ENCODE measurements at regions not wholly inside any gene's neighbourhood (a gene's known extent, or its start where the extent isn't known, plus 50 kb on each side); places are given as distances from the start of the nearest gene placed in this dataset.

DNA sequence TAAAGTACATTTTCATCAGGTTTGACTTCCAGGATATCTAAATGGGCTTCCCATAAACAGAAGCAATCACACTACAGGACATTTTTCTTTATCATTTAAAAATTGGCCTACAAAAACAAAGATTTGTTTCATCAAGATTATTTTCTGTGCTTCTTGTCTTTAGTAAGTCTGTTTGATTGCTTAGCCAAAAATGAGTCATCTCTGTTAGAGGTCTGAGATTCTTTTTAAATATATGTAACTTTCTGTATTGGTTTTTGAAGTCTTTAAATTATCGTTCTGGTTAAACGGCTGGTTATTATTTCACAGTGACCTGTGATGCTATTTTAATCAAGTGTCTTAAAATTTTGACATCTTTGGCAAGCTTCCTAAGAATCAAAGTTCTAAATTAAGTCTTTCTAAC, 62.7 kb downstream of the SLITRK1 start:
- TF ChIP-seq CTCF (conservative IDR thresholded peaks at IDR 0.05; ENCODE audit: low read depth, low read length), result no peak
- no peak for TF ChIP-seq EZH2 (IDR thresholded peaks at IDR 0.05; ENCODE audit: low read length, unreplicated experiment)
- TF ChIP-seq EZH2phosphoT487 (IDR thresholded peaks at IDR 0.05; ENCODE audit: borderline replicate concordance, low read length), result no peak
